H1 (cell line): ENCODE measurements at regions not wholly inside any gene's neighbourhood (a gene's known extent, or its start where the extent isn't known, plus 50 kb on each side); places are given as distances from the start of the nearest gene placed in this dataset.

Experiments used
- CTCF ChIA-PET: fragments of 300-600 bp; sonication (Branson Sonifier 250); formaldehyde crosslinking; loops from one replicate; lab custom pipeline; 2021; ENCODE audit not compliant: partially characterized antibody; lab: Charles Lee
- POLR2A ChIA-PET: fragments of 300-600 bp; sonication (Branson Sonifier 250); formaldehyde crosslinking; loops from one replicate; lab custom pipeline; 2021; ENCODE audit warnings: inconsistent platforms; ENCODE audit not compliant: partially characterized antibody; lab: Charles Lee
- DNase-seq, 2 experiments: peaks; one replicate each; pipeline versions ENCODE4 v3.0.0 to v3.0.0-alpha.2; 2010 to 2022; ENCODE audit warnings: low spot score in 2 of 2, low read depth in 1 of 2, mixed read lengths in 1 of 2
- FAIRE-seq: peaks from 2 replicates; lab custom pipeline; 2011; peaks lifted over from hg19 to GRCh38; lab: Jason Lieb, UNC
- H2AFZ ChIP-seq: 2 replicates; pipeline ENCODE4 v1.8.1; 2012; ENCODE audit warnings: low read length, inconsistent platforms
- H2AK5ac ChIP-seq: 2 replicates; pipeline ENCODE4 v1.6.1; 2013; ENCODE audit warnings: low read depth, low read length
- H2BK120ac ChIP-seq: replicated peaks from 2 replicates; pipeline ENCODE3; 2013; ENCODE audit warnings: low read depth, low read length, inconsistent platforms
- H2BK12ac ChIP-seq: 2 replicates; pipeline ENCODE4 v1.6.1; 2013; ENCODE audit warnings: low read depth, low read length
- H2BK15ac ChIP-seq: 2 replicates; pipeline ENCODE4 v1.6.1; 2013; ENCODE audit warnings: low read length
- H2BK20ac ChIP-seq: 2 replicates; pipeline ENCODE4 v1.6.1; 2013; ENCODE audit warnings: low read length
- H2BK5ac ChIP-seq: 2 replicates; pipeline ENCODE4 v1.6.1; 2013; ENCODE audit warnings: low read depth, low read length
- H3K14ac ChIP-seq: 2 replicates; pipeline ENCODE4 v1.6.1; 2013; ENCODE audit warnings: inconsistent platforms; ENCODE audit not compliant: insufficient read length
- H3K18ac ChIP-seq: 2 replicates; pipeline ENCODE4 v1.6.1; 2013; ENCODE audit warnings: low read length; ENCODE audit errors: extremely low read depth
- H3K23ac ChIP-seq: 2 replicates; pipeline ENCODE4 v1.6.1; 2013; ENCODE audit warnings: inconsistent platforms; ENCODE audit not compliant: insufficient read length
- H3K23me2 ChIP-seq: 2 replicates; pipeline ENCODE4 v1.6.1; 2013; ENCODE audit warnings: low read depth, low read length
- H3K27ac ChIP-seq: 2 replicates; pipeline ENCODE4 v1.6.1; 2011; ENCODE audit warnings: low read depth, low read length, inconsistent platforms
- H3K27me3 ChIP-seq, 4 experiments: replicated peaks in 1 of 4; 1 replicate in 1 of 4; 2 replicates in 3 of 4; pipeline versions ENCODE4 v1.6.1 to v1.8.1; 2011 to 2013; ENCODE audit warnings: low read length in 3 of 4, mild to moderate bottlenecking in 3 of 4, inconsistent platforms in 2 of 4, mixed read lengths in 2 of 4, moderate library complexity in 1 of 4; ENCODE audit not compliant: control insufficient read depth in 3 of 4, insufficient read depth in 3 of 4; ENCODE audit errors: extremely low read depth in 1 of 4
- H3K36me3 ChIP-seq, 4 experiments: 2 replicates each; pipeline versions ENCODE4 v1.6.1 to v1.8.1; 2011 to 2013; ENCODE audit warnings: mild to moderate bottlenecking in 4 of 4, low read length in 3 of 4, moderate library complexity in 2 of 4, control low read depth in 1 of 4, inconsistent platforms in 1 of 4; ENCODE audit not compliant: insufficient read depth in 4 of 4, control insufficient read depth in 2 of 4
- H3K4ac ChIP-seq: replicated peaks from 2 replicates; pipeline ENCODE3; 2013; ENCODE audit warnings: low read length, low read depth, mixed read lengths, inconsistent platforms; ENCODE audit not compliant: insufficient read length
- H3K4me1 ChIP-seq, 4 experiments: replicated peaks in 1 of 4; 1 replicate in 1 of 4; 2 replicates in 3 of 4; pipeline versions ENCODE4 v1.6.1 to v1.8.1; 2011 to 2013; ENCODE audit warnings: low read length in 3 of 4, inconsistent platforms in 2 of 4, mixed read lengths in 1 of 4; ENCODE audit not compliant: insufficient read depth in 4 of 4, control insufficient read depth in 3 of 4
- H3K4me2 ChIP-seq, 2 experiments: 2 replicates each; pipeline versions ENCODE4 v1.6.1 to v1.8.1; 2011 to 2013; ENCODE audit warnings: low read depth in 2 of 2, low read length in 2 of 2, control low read depth in 1 of 2, inconsistent platforms in 1 of 2, mild to moderate bottlenecking in 1 of 2; ENCODE audit not compliant: insufficient read depth in 1 of 2
- H3K4me3 ChIP-seq, 4 experiments: fragments of 200-600, 300-600 bp in 1 of 4; sonication (generic), shearing (Covaris generic), sonication (Bioruptor Twin) in 1 of 4; 2 replicates each; pipeline versions ENCODE4 v1.5.1 to v1.8.1; 2011 to 2016; ENCODE audit warnings: low read length in 4 of 4, low read depth in 3 of 4, control low read depth in 2 of 4, inconsistent platforms in 2 of 4, mild to moderate bottlenecking in 2 of 4, mixed read lengths in 1 of 4, moderate library complexity in 1 of 4; ENCODE audit not compliant: insufficient read depth in 2 of 4; ENCODE audit errors: extremely low read depth in 1 of 4
- H3K56ac ChIP-seq: replicated peaks from 2 replicates; pipeline ENCODE3; 2013; ENCODE audit warnings: low read depth, mild to moderate bottlenecking, mixed read lengths, low read length, inconsistent platforms; ENCODE audit not compliant: insufficient read length
- H3K79me1 ChIP-seq: 2 replicates; pipeline ENCODE4 v1.6.1; 2013; ENCODE audit warnings: low read depth, low read length, control low read depth
- H3K79me2 ChIP-seq, 2 experiments: 2 replicates each; pipeline versions ENCODE4 v1.6.1 to v1.8.1; 2012 to 2013; ENCODE audit warnings: low read length in 2 of 2, mild to moderate bottlenecking in 2 of 2, inconsistent platforms in 1 of 2; ENCODE audit not compliant: insufficient read depth in 2 of 2, control insufficient read depth in 1 of 2
- H3K9ac ChIP-seq, 4 experiments: replicated peaks in 1 of 4; 1 replicate in 1 of 4; 2 replicates in 3 of 4; pipeline versions ENCODE4 v1.6.1 to v1.8.1; 2011 to 2013; ENCODE audit warnings: low read depth in 3 of 4, low read length in 3 of 4, control low read depth in 2 of 4, mild to moderate bottlenecking in 2 of 4, moderate library complexity in 2 of 4, inconsistent platforms in 1 of 4; ENCODE audit errors: extremely low read depth in 1 of 4
- H3K9me3 ChIP-seq, 2 experiments: 2 replicates each; pipeline versions ENCODE4 v1.6.1 to v1.8.1; 2012 to 2013; ENCODE audit warnings: mild to moderate bottlenecking in 2 of 2, moderate library complexity in 2 of 2, control low read depth in 1 of 2, inconsistent platforms in 1 of 2, low read depth in 1 of 2, low read length in 1 of 2, mixed read lengths in 1 of 2; ENCODE audit not compliant: insufficient read depth in 2 of 2
- H4K20me1 ChIP-seq, 2 experiments: replicated peaks in 1 of 2; 2 replicates each; pipeline versions ENCODE3 to v1.8.1; 2011 to 2013; ENCODE audit warnings: inconsistent platforms in 2 of 2, low read length in 2 of 2, mild to moderate bottlenecking in 1 of 2; ENCODE audit not compliant: insufficient read depth in 2 of 2, control insufficient read depth in 1 of 2
- H4K5ac ChIP-seq: 2 replicates; pipeline ENCODE4 v1.6.1; 2013; ENCODE audit warnings: low read length, low read depth, mixed read lengths, inconsistent platforms; ENCODE audit not compliant: insufficient read length
- H4K8ac ChIP-seq: 2 replicates; pipeline ENCODE4 v1.8.0; 2013; ENCODE audit warnings: mild to moderate bottlenecking, moderate library complexity, low read length, inconsistent platforms; ENCODE audit not compliant: insufficient read depth; ENCODE audit errors: extremely low read depth
- H4K91ac ChIP-seq: replicated peaks from 2 replicates; pipeline ENCODE3; 2013; ENCODE audit warnings: low read length, mixed read lengths, inconsistent platforms; ENCODE audit not compliant: insufficient read length
- BACH1 ChIP-seq: IDR thresholded peaks from 2 replicates; pipeline ENCODE4 v1.6.1; 2012; ENCODE audit warnings: low read length, improper control_type of control experiment
- BRCA1 ChIP-seq: IDR thresholded peaks from 2 replicates; pipeline ENCODE4 v1.6.1; 2012; ENCODE audit warnings: low read depth, low read length, improper control_type of control experiment
- CBX8 ChIP-seq: fragments of 300-800, 300-1000 bp; sonication (generic); IDR thresholded peaks from 2 replicates; pipeline ENCODE4 v1.7.1; 2016; ENCODE audit warnings: low read depth, low read length, borderline replicate concordance
- GABPA ChIP-seq: IDR thresholded peaks from 2 replicates; pipeline ENCODE4 v1.6.1; 2011; ENCODE audit warnings: mild to moderate bottlenecking, low read length, moderate library complexity, borderline replicate concordance; ENCODE audit not compliant: insufficient read depth
- NANOG ChIP-seq: IDR thresholded peaks from 2 replicates; pipeline ENCODE4 v1.6.1; 2011; ENCODE audit warnings: low read length, low read depth, mild to moderate bottlenecking, inconsistent platforms; ENCODE audit not compliant: insufficient read depth, poor library complexity, severe bottlenecking
- RFX5 ChIP-seq: IDR thresholded peaks from 2 replicates; pipeline ENCODE4 v1.6.1; 2011; ENCODE audit warnings: low read depth, low read length, improper control_type of control experiment, borderline replicate concordance
- RXRA ChIP-seq: IDR thresholded peaks from 2 replicates; pipeline ENCODE4 v1.6.1; 2011; ENCODE audit warnings: low read depth, mild to moderate bottlenecking, low read length, moderate library complexity; ENCODE audit not compliant: insufficient read depth
- SUZ12 ChIP-seq: fragments of 200-600 bp; sonication (generic); IDR thresholded peaks from 2 replicates; pipeline ENCODE4 v1.6.1; 2012; ENCODE audit warnings: mild to moderate bottlenecking, inconsistent platforms, low read length, moderate library complexity, mixed read lengths
- TAF7 ChIP-seq: optimal IDR thresholded peaks from 2 replicates; pipeline ENCODE3; 2011; ENCODE audit warnings: low read depth, mild to moderate bottlenecking, inconsistent platforms, low read length, moderate library complexity, borderline replicate concordance
- WGBS, 2 experiments: shearing (Covaris generic) in 1 of 2; methylation state at CpG; one replicate each; pipeline versions ENCODE4 v1.1.6 to v1.1.7; 2013 to 2015; ENCODE audit warnings: low lambda C conversion rate in 2 of 2, mixed read lengths in 2 of 2, inconsistent platforms in 1 of 2, low coverage in 1 of 2, missing lambda C conversion rate in 1 of 2; ENCODE audit not compliant: insufficient replicate concordance in 2 of 2, insufficient coverage in 1 of 2, insufficient read length in 1 of 2; ENCODE audit errors: extremely low coverage in 1 of 2, missing lambda C conversion rate in 1 of 2; 5-methylcytosine and 5-hydroxymethylcytosine counted together

GRCh38 chr7:106365252-106366005 is 80.6 kb upstream of the NAMPT start:
- Histone ChIP-seq H3K23me2 (0 out of 2 replicates have a peak, but pooled peaks cover 2% of the 10 kb centered on the region), H3K27ac (no peak overlapping the region), H2BK15ac (no peak overlapping the region), H3K36me3 (no peaks in the 10 kb centered on the region), H4K8ac (no peak overlapping the region), H3K27me3 (no peaks in the 10 kb centered on the region), H2AK5ac (no peak overlapping the region), H3K14ac (no peak overlapping the region), H3K18ac (no peak overlapping the region), H3K4ac (no peak overlapping the region), H4K91ac (no peak overlapping the region), H3K9ac (no peak overlapping the region), H2BK12ac (no peak overlapping the region), H2AFZ (no peak overlapping the region), H3K4me3 (no peak overlapping the region), H3K79me1 (no peaks in the 10 kb centered on the region), H2BK5ac (no peak overlapping the region), H3K56ac (no peak overlapping the region), H3K4me1 (no peaks in the 10 kb centered on the region), H3K9me3 (no peaks in the 10 kb centered on the region), H4K5ac (no peak overlapping the region), H2BK20ac (no peak overlapping the region), H4K20me1 (no peaks in the 10 kb centered on the region), H2BK120ac (no peak overlapping the region), H3K79me2 (no peaks in the 10 kb centered on the region), H3K23ac (no peak overlapping the region), H3K4me2 (no peak overlapping the region)
- no peak for TF ChIP-seq RXRA
- no peak for TF ChIP-seq SUZ12
- TF ChIP-seq BACH1: no peak
- TF ChIP-seq NANOG: no peak
- TF ChIP-seq BRCA1: no peak
- no peak for TF ChIP-seq RFX5
- no peak for TF ChIP-seq GABPA
- no peak for TF ChIP-seq TAF7
- no peak for TF ChIP-seq CBX8
- CTCF ChIA-PET: interaction anchor here (0.8 to 2.3 kb wide), 2 partner anchors 12 to 189 kb away, joined by 3 to 9 read pairs; no protein-coding TSS in a partner anchor
- POLR2A ChIA-PET: no interaction called here
- FAIRE-seq (no peak), DNase-seq (no peak)
- WGBS, 2 experiments: 86% methylated on average over 3 of the region's 3 CpGs; no CpG with 5 or more reads in 1 of the 2 experiments
